ENCODE measurements at regions not wholly inside any gene's neighbourhood (a gene's known extent, or its start where the extent isn't known, plus 50 kb on each side); places are given as distances from the start of the nearest gene placed in this dataset.

DNA sequence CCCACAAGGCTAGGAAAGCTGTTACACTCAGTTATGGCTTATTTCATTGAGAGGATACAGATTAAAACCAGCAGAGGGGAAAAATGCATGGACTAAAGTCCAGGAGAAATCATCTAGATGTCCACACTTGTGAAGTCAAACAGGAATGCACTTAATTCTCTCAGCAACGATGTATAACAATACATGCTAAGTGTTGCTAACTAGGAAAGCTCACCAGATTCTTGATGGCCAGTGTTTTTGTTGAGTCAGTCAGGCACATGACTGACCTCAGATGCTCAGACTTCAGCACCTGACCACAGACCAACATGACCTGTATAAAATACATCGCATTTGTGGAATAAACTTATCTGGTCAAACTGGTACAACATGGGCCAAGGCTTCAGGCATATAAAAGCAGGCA lies 470.2 kb upstream of the PRR20A start:
- TF ChIP-seq, protein P1, sequence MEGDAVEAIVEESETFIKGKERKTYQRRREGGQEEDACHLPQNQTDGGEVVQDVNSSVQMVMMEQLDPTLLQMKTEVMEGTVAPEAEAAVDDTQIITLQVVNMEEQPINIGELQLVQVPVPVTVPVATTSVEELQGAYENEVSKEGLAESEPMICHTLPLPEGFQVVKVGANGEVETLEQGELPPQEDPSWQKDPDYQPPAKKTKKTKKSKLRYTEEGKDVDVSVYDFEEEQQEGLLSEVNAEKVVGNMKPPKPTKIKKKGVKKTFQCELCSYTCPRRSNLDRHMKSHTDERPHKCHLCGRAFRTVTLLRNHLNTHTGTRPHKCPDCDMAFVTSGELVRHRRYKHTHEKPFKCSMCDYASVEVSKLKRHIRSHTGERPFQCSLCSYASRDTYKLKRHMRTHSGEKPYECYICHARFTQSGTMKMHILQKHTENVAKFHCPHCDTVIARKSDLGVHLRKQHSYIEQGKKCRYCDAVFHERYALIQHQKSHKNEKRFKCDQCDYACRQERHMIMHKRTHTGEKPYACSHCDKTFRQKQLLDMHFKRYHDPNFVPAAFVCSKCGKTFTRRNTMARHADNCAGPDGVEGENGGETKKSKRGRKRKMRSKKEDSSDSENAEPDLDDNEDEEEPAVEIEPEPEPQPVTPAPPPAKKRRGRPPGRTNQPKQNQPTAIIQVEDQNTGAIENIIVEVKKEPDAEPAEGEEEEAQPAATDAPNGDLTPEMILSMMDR (IDR thresholded peaks at IDR 0.05; ENCODE audit: extremely low read depth in 1 of 2, insufficient read depth in 1 of 2, low read depth in 1 of 2, low read length in 2 of 2), result no peak
- no peak for TF ChIP-seq POLR2A (IDR thresholded peaks at IDR 0.05; ENCODE audit: low read depth, low read length)
- no peak for TF ChIP-seq POLR2AphosphoS5 (IDR thresholded peaks at IDR 0.05; ENCODE audit: insufficient read depth, low read depth, low read length)
- no peak for TF ChIP-seq EZH2 (IDR thresholded peaks at IDR 0.05; ENCODE audit: borderline replicate concordance, low read depth, low read length, severe bottlenecking)
- no peak for TF ChIP-seq MAX (IDR thresholded peaks at IDR 0.05; ENCODE audit: insufficient read depth, insufficient read length)
- no peak for TF ChIP-seq JUN (IDR thresholded peaks at IDR 0.05; ENCODE audit: borderline replicate concordance, insufficient read depth, insufficient read length, low read depth)
- no peak for TF ChIP-seq GATA2 (IDR thresholded peaks at IDR 0.05; ENCODE audit: insufficient read depth, insufficient read length, low read depth, low read length)
- TF ChIP-seq MYC (IDR thresholded peaks at IDR 0.05; ENCODE audit: low read depth, low read length), result no peak
- TF ChIP-seq FOS (IDR thresholded peaks at IDR 0.05; ENCODE audit: borderline replicate concordance, insufficient read depth, low read length), result no peak
